H9 (cell line): ENCODE measurements at regions not wholly inside any gene's neighbourhood (a gene's known extent, or its start where the extent isn't known, plus 50 kb on each side); places are given as distances from the start of the nearest gene placed in this dataset.

Experiments used
- DNase-seq: peaks from one replicate; pipeline ENCODE4 v3.0.0-alpha.2; 2017
- H2AFZ ChIP-seq: one replicate; pipeline ENCODE4 v1.6.1; 2013; ENCODE audit warnings: mild to moderate bottlenecking, low read length, control low read depth, moderate library complexity
- H2AK5ac ChIP-seq: 2 replicates; pipeline ENCODE4 v1.6.1; 2013; ENCODE audit warnings: low read length, control low read depth, mixed read lengths; ENCODE audit not compliant: insufficient read length
- H2BK120ac ChIP-seq: one replicate; pipeline ENCODE4 v1.6.1; 2013; ENCODE audit warnings: low read depth, mild to moderate bottlenecking, low read length, control low read depth, inconsistent platforms; ENCODE audit not compliant: poor library complexity, severe bottlenecking
- H2BK12ac ChIP-seq: 2 replicates; pipeline ENCODE4 v1.6.1; 2013; ENCODE audit warnings: low read length, control low read depth, mixed read lengths, low read depth; ENCODE audit not compliant: insufficient read length
- H2BK15ac ChIP-seq: 2 replicates; pipeline ENCODE4 v1.6.1; 2013; ENCODE audit warnings: low read depth, low read length, control low read depth
- H2BK20ac ChIP-seq: one replicate; pipeline ENCODE4 v1.6.1; 2013; ENCODE audit warnings: low read depth, mild to moderate bottlenecking, low read length, control low read depth, inconsistent platforms; ENCODE audit not compliant: poor library complexity, severe bottlenecking
- H2BK5ac ChIP-seq: 2 replicates; pipeline ENCODE4 v1.6.1; 2013; ENCODE audit warnings: low read length, control low read depth, mixed read lengths; ENCODE audit not compliant: insufficient read length
- H3K14ac ChIP-seq: 2 replicates; pipeline ENCODE4 v1.6.1; 2013; ENCODE audit warnings: low read length, control low read depth; ENCODE audit not compliant: insufficient read depth
- H3K18ac ChIP-seq: 2 replicates; pipeline ENCODE4 v1.6.1; 2013; ENCODE audit warnings: low read depth, mild to moderate bottlenecking, mixed read lengths, low read length, control low read depth; ENCODE audit not compliant: insufficient read length
- H3K23ac ChIP-seq: 2 replicates; pipeline ENCODE4 v1.6.1; 2013; ENCODE audit warnings: low read length, control low read depth, mixed read lengths, low read depth; ENCODE audit not compliant: insufficient read length
- H3K23me2 ChIP-seq: 2 replicates; pipeline ENCODE4 v1.6.1; 2013; ENCODE audit warnings: low read depth, mild to moderate bottlenecking, mixed read lengths, low read length, control low read depth; ENCODE audit not compliant: insufficient read length, poor library complexity, severe bottlenecking
- H3K27ac ChIP-seq: 2 replicates; pipeline ENCODE4 v1.5.1; 2013; ENCODE audit warnings: low read length, control low read depth, mixed read lengths, low read depth; ENCODE audit not compliant: insufficient read length
- H3K27me3 ChIP-seq: 2 replicates; pipeline ENCODE4 v1.6.1; 2013; ENCODE audit warnings: low read length, control low read depth, inconsistent platforms; ENCODE audit not compliant: insufficient read depth
- H3K4ac ChIP-seq: 2 replicates; pipeline ENCODE4 v1.6.1; 2013; ENCODE audit warnings: low read depth, mild to moderate bottlenecking, control low read depth, inconsistent platforms, low read length, moderate library complexity
- H3K4me1 ChIP-seq: 2 replicates; pipeline ENCODE4 v1.6.1; 2013; ENCODE audit warnings: low read length, control low read depth, inconsistent platforms; ENCODE audit not compliant: insufficient read depth
- H3K4me2 ChIP-seq: 2 replicates; pipeline ENCODE4 v1.6.1; 2013; ENCODE audit warnings: low read length, control low read depth, mixed read lengths; ENCODE audit not compliant: insufficient read length, insufficient read depth
- H3K56ac ChIP-seq: 2 replicates; pipeline ENCODE4 v1.6.1; 2013; ENCODE audit warnings: low read depth, mild to moderate bottlenecking, mixed read lengths, low read length, control low read depth; ENCODE audit not compliant: insufficient read length
- H3K79me1 ChIP-seq: 2 replicates; pipeline ENCODE4 v1.6.1; 2013; ENCODE audit warnings: low read depth, mild to moderate bottlenecking, moderate library complexity, low read length, control low read depth, inconsistent platforms; ENCODE audit not compliant: insufficient read depth, poor library complexity, severe bottlenecking
- H3K79me2 ChIP-seq: 2 replicates; pipeline ENCODE4 v1.6.1; 2013; ENCODE audit warnings: low read length, control low read depth, inconsistent platforms; ENCODE audit not compliant: insufficient read depth
- H3K9ac ChIP-seq: 2 replicates; pipeline ENCODE4 v1.6.1; 2013; ENCODE audit warnings: low read length, control low read depth, mixed read lengths; ENCODE audit not compliant: insufficient read length; ENCODE audit errors: extremely low read depth
- H3K9me3 ChIP-seq: one replicate; pipeline ENCODE4 v1.6.1; 2013; ENCODE audit warnings: low read depth, low read length, inconsistent platforms; ENCODE audit not compliant: control insufficient read depth
- H3T11ph ChIP-seq: one replicate; pipeline ENCODE4 v1.6.1; 2013; ENCODE audit warnings: mild to moderate bottlenecking, low read length, control low read depth, inconsistent platforms
- H4K20me1 ChIP-seq: one replicate; pipeline ENCODE4 v1.6.1; 2013; ENCODE audit not compliant: control insufficient read depth, insufficient read length, insufficient read depth
- H4K5ac ChIP-seq: 2 replicates; pipeline ENCODE4 v1.6.1; 2013; ENCODE audit warnings: low read depth, mild to moderate bottlenecking, mixed read lengths, low read length, control low read depth; ENCODE audit not compliant: insufficient read length
- H4K8ac ChIP-seq: replicated peaks from 2 replicates; pipeline ENCODE4 v1.6.1; 2013; ENCODE audit warnings: low read length, control low read depth, mixed read lengths, low read depth; ENCODE audit not compliant: insufficient read length
- H4K91ac ChIP-seq: 2 replicates; pipeline ENCODE4 v1.6.1; 2013; ENCODE audit warnings: low read depth, mild to moderate bottlenecking, moderate library complexity, mixed read lengths, low read length, control low read depth; ENCODE audit not compliant: insufficient read length
- H3K27ac Mint-ChIP-seq, 3 experiments: 2 replicates in 2 of 3; 3 replicates in 1 of 3; pipeline ENCODE4 v1.8.0; 2020 to 2021; ENCODE audit warnings: mixed read lengths in 3 of 3, mild to moderate bottlenecking in 1 of 3, moderate library complexity in 1 of 3
- H3K27me3 Mint-ChIP-seq: 2 replicates; pipeline ENCODE4 v1.8.0; 2021; ENCODE audit warnings: low read depth, mild to moderate bottlenecking, moderate library complexity, mixed read lengths
- H3K36me3 Mint-ChIP-seq, 3 experiments: 2 replicates in 2 of 3; 3 replicates in 1 of 3; pipeline ENCODE4 v1.8.0; 2020 to 2021; ENCODE audit warnings: low read depth in 3 of 3, mixed read lengths in 3 of 3; ENCODE audit not compliant: insufficient read depth in 1 of 3
- H3K4me1 Mint-ChIP-seq, 2 experiments: 2 replicates each; pipeline ENCODE4 v1.8.0; 2020; ENCODE audit warnings: mixed read lengths in 2 of 2
- H3K4me3 Mint-ChIP-seq, 2 experiments: 2 replicates in 1 of 2; 3 replicates in 1 of 2; pipeline ENCODE4 v1.8.0; 2020 to 2021; ENCODE audit warnings: mild to moderate bottlenecking in 2 of 2, mixed read lengths in 2 of 2, moderate library complexity in 1 of 2
- H3K9me3 Mint-ChIP-seq, 2 experiments: 2 replicates in 1 of 2; 3 replicates in 1 of 2; pipeline ENCODE4 v1.8.0; 2020; ENCODE audit warnings: mild to moderate bottlenecking in 2 of 2, mixed read lengths in 2 of 2, moderate library complexity in 1 of 2
- WGBS: extraction: QIAGEN DNeasy Blood & Tissue Kit; methylation state at CpG from one replicate; pipeline ENCODE4 v1.1.7; 2013; ENCODE audit warnings: missing lambda C conversion rate, low lambda C conversion rate, mixed read lengths; ENCODE audit not compliant: insufficient read length; ENCODE audit errors: extremely low coverage; 5-methylcytosine and 5-hydroxymethylcytosine counted together
- TF ChIP-seq, protein P1 (sequence below): fragments of 200-600 bp; sonication (generic); conservative IDR thresholded peaks from 3 replicates; pipeline ENCODE4 v1.8.0; 2021; ENCODE audit warnings: antibody characterized with exemption, mild to moderate bottlenecking

GRCh38 chr22:25388415-25388814 is 169.0 kb downstream of the CRYBB2 start:
- no peak overlapping the region for H2BK20ac ChIP-seq
- no peaks in the 10 kb centered on the region for H3K23me2 ChIP-seq
- no peak overlapping the region for H3K18ac ChIP-seq
- no peak overlapping the region for H3K4me3 Mint-ChIP-seq
- no peak overlapping the region for H3K9ac ChIP-seq
- no peaks in the 10 kb centered on the region for H3K27me3 ChIP-seq
- H2BK5ac ChIP-seq = no peak overlapping the region
- H2AK5ac ChIP-seq = no peak overlapping the region
- H3K56ac ChIP-seq = no peak overlapping the region
- no peak overlapping the region for H3K4ac ChIP-seq
- H3K79me1 ChIP-seq = no peaks in the 10 kb centered on the region
- H4K8ac ChIP-seq = no peak overlapping the region
- H3K27ac Mint-ChIP-seq = peak overlapping the region in 2 of 3 experiments; percentile 26 to 32; a peak in 2 of 7 replicates
- no peak overlapping the region for H2AFZ ChIP-seq
- no peak overlapping the region for H4K91ac ChIP-seq
- H3K9me3 Mint-ChIP-seq = no peaks in the 10 kb centered on the region
- no peak overlapping the region for H2BK15ac ChIP-seq
- H4K20me1 ChIP-seq = no peaks in the 10 kb centered on the region
- peaks cover 3% of the 10 kb centered on the region; the same call in 1 of the 2 replicates for H3K4me1 ChIP-seq
- H3K36me3 Mint-ChIP-seq = peaks cover 0 to 2% (median 0%) of the 10 kb centered on the region in 3 experiments; a peak in 1 of 7 replicates
- H3K4me1 Mint-ChIP-seq = peaks cover 52 to 63% of the 10 kb centered on the region in 2 experiments
- no peak overlapping the region for H2BK12ac ChIP-seq
- no peaks in the 10 kb centered on the region for H3K27me3 Mint-ChIP-seq
- H3K79me2 ChIP-seq = no peaks in the 10 kb centered on the region; the same call in 1 of the 2 replicates
- WGBS = no CpG with 5 or more reads among the region's 12 CpGs
- H2BK120ac ChIP-seq = no peak overlapping the region
- no peak overlapping the region for H3K4me2 ChIP-seq
- TF ChIP-seq, protein P1, sequence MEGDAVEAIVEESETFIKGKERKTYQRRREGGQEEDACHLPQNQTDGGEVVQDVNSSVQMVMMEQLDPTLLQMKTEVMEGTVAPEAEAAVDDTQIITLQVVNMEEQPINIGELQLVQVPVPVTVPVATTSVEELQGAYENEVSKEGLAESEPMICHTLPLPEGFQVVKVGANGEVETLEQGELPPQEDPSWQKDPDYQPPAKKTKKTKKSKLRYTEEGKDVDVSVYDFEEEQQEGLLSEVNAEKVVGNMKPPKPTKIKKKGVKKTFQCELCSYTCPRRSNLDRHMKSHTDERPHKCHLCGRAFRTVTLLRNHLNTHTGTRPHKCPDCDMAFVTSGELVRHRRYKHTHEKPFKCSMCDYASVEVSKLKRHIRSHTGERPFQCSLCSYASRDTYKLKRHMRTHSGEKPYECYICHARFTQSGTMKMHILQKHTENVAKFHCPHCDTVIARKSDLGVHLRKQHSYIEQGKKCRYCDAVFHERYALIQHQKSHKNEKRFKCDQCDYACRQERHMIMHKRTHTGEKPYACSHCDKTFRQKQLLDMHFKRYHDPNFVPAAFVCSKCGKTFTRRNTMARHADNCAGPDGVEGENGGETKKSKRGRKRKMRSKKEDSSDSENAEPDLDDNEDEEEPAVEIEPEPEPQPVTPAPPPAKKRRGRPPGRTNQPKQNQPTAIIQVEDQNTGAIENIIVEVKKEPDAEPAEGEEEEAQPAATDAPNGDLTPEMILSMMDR = no peak
- H3K23ac ChIP-seq = no peak overlapping the region
- H3K27ac ChIP-seq = no peak overlapping the region
- no peak overlapping the region for H4K5ac ChIP-seq
- no peaks in the 10 kb centered on the region for H3K9me3 ChIP-seq
- peak; percentile 23 for DNase-seq
- no peak overlapping the region for H3K14ac ChIP-seq
- H3T11ph ChIP-seq = no peak overlapping the region
